ENCODE measurements at regions not wholly inside any gene's neighbourhood (a gene's known extent, or its start where the extent isn't known, plus 50 kb on each side); places are given as distances from the start of the nearest gene placed in this dataset.

- no peak for DNase-seq
- TF ChIP-seq POLR2A (IDR thresholded peaks at IDR 0.05; ENCODE audit: low read length) (no peak), GATA1 (IDR thresholded peaks at IDR 0.05; ENCODE audit: low read depth, low read length) (no peak)
Observed at GRCh38 chr11:79694368-79694767, 253.5 kb upstream of the TENM4 start.

GRCh38 chr11:79691445-79691844 lies 250.6 kb upstream of the TENM4 start:
- no peak for TF ChIP-seq GATA1 (IDR thresholded peaks at IDR 0.05; ENCODE audit: low read depth, low read length)
- no peak for TF ChIP-seq POLR2A (IDR thresholded peaks at IDR 0.05; ENCODE audit: low read length)
- DNase-seq, result no peak

GRCh38 chr11:79686703-79687419 lies 246.0 kb upstream of the TENM4 start:
- DNase-seq, result no peak
- TF ChIP-seq GATA1 (IDR thresholded peaks at IDR 0.05; ENCODE audit: low read depth, low read length) (no peak), POLR2A (IDR thresholded peaks at IDR 0.05; ENCODE audit: low read length) (no peak)

- no peak for DNase-seq
- no peak for TF ChIP-seq GATA1 (IDR thresholded peaks at IDR 0.05; ENCODE audit: low read depth, low read length)
- no peak for TF ChIP-seq POLR2A (IDR thresholded peaks at IDR 0.05; ENCODE audit: low read length)
Observed at GRCh38 chr11:79683930-79684329, 243.1 kb upstream of the TENM4 start.

GRCh38 chr11:79678780-79679452 lies 238.1 kb upstream of the TENM4 start:
- TF ChIP-seq POLR2A (IDR thresholded peaks at IDR 0.05; ENCODE audit: low read length) (no peak), GATA1 (IDR thresholded peaks at IDR 0.05; ENCODE audit: low read depth, low read length) (no peak)
- DNase-seq, result no peak

GRCh38 chr11:79676396-79676795 lies 235.6 kb upstream of the TENM4 start:
- no peak for TF ChIP-seq POLR2A (IDR thresholded peaks at IDR 0.05; ENCODE audit: low read length)
- no peak for TF ChIP-seq GATA1 (IDR thresholded peaks at IDR 0.05; ENCODE audit: low read depth, low read length)

GRCh38 chr11:79675081-79675480 lies 234.3 kb upstream of the TENM4 start:
- TF ChIP-seq POLR2A (IDR thresholded peaks at IDR 0.05; ENCODE audit: low read length), result no peak
- TF ChIP-seq GATA1 (IDR thresholded peaks at IDR 0.05; ENCODE audit: low read depth, low read length), result no peak
- DNase-seq, result no peak

More at GRCh38 chr11:79676396-79676795, 235.6 kb upstream of the TENM4 start:
- no peak for DNase-seq

GRCh38 chr11:79672786-79673185 lies 232.0 kb upstream of the TENM4 start:
- TF ChIP-seq GATA1 (IDR thresholded peaks at IDR 0.05; ENCODE audit: low read depth, low read length) (no peak), POLR2A (IDR thresholded peaks at IDR 0.05; ENCODE audit: low read length) (no peak)
- no peak for DNase-seq

GRCh38 chr11:79671401-79671800 lies 230.6 kb upstream of the TENM4 start:
- DNase-seq, result no peak
- no peak for TF ChIP-seq GATA1 (IDR thresholded peaks at IDR 0.05; ENCODE audit: low read depth, low read length)
- no peak for TF ChIP-seq POLR2A (IDR thresholded peaks at IDR 0.05; ENCODE audit: low read length)

- DNase-seq, result no peak
- TF ChIP-seq POLR2A (IDR thresholded peaks at IDR 0.05; ENCODE audit: low read length) (no peak), GATA1 (IDR thresholded peaks at IDR 0.05; ENCODE audit: low read depth, low read length) (no peak)
Observed at GRCh38 chr11:79670882-79671281, 230.1 kb upstream of the TENM4 start.

GRCh38 chr11:79668575-79668974 lies 227.7 kb upstream of the TENM4 start:
- no peak for TF ChIP-seq GATA1 (IDR thresholded peaks at IDR 0.05; ENCODE audit: low read depth, low read length)
- no peak for TF ChIP-seq POLR2A (IDR thresholded peaks at IDR 0.05; ENCODE audit: low read length)
- no peak for DNase-seq

GRCh38 chr11:79667380-79667779 lies 226.6 kb upstream of the TENM4 start:
- no peak for DNase-seq
- TF ChIP-seq GATA1 (IDR thresholded peaks at IDR 0.05; ENCODE audit: low read depth, low read length), result no peak
- TF ChIP-seq POLR2A (IDR thresholded peaks at IDR 0.05; ENCODE audit: low read length), result no peak

GRCh38 chr11:79663017-79663416 lies 222.2 kb upstream of the TENM4 start:
- TF ChIP-seq GATA1 (IDR thresholded peaks at IDR 0.05; ENCODE audit: low read depth, low read length), result no peak
- TF ChIP-seq POLR2A (IDR thresholded peaks at IDR 0.05; ENCODE audit: low read length), result no peak
- no peak for DNase-seq

GRCh38 chr11:79661373-79661772 lies 220.5 kb upstream of the TENM4 start:
- DNase-seq, result no peak
- TF ChIP-seq POLR2A (IDR thresholded peaks at IDR 0.05; ENCODE audit: low read length) (no peak), GATA1 (IDR thresholded peaks at IDR 0.05; ENCODE audit: low read depth, low read length) (no peak)
